H9 (cell line): ENCODE measurements at regions not wholly inside any gene's neighbourhood (a gene's known extent, or its start where the extent isn't known, plus 50 kb on each side); places are given as distances from the start of the nearest gene placed in this dataset.

Experiments
- DNase-seq: peaks from one replicate; pipeline ENCODE4 v3.0.0-alpha.2; 2017
- H2AFZ ChIP-seq: one replicate; pipeline ENCODE4 v1.6.1; 2013; ENCODE audit warnings: mild to moderate bottlenecking, low read length, control low read depth, moderate library complexity
- H2AK5ac ChIP-seq: 2 replicates; pipeline ENCODE4 v1.6.1; 2013; ENCODE audit warnings: low read length, control low read depth, mixed read lengths; ENCODE audit not compliant: insufficient read length
- H2BK120ac ChIP-seq: one replicate; pipeline ENCODE4 v1.6.1; 2013; ENCODE audit warnings: low read depth, mild to moderate bottlenecking, low read length, control low read depth, inconsistent platforms; ENCODE audit not compliant: poor library complexity, severe bottlenecking
- H2BK12ac ChIP-seq: 2 replicates; pipeline ENCODE4 v1.6.1; 2013; ENCODE audit warnings: low read length, control low read depth, mixed read lengths, low read depth; ENCODE audit not compliant: insufficient read length
- H2BK15ac ChIP-seq: 2 replicates; pipeline ENCODE4 v1.6.1; 2013; ENCODE audit warnings: low read depth, low read length, control low read depth
- H2BK20ac ChIP-seq: one replicate; pipeline ENCODE4 v1.6.1; 2013; ENCODE audit warnings: low read depth, mild to moderate bottlenecking, low read length, control low read depth, inconsistent platforms; ENCODE audit not compliant: poor library complexity, severe bottlenecking
- H2BK5ac ChIP-seq: 2 replicates; pipeline ENCODE4 v1.6.1; 2013; ENCODE audit warnings: low read length, control low read depth, mixed read lengths; ENCODE audit not compliant: insufficient read length
- H3K14ac ChIP-seq: 2 replicates; pipeline ENCODE4 v1.6.1; 2013; ENCODE audit warnings: low read length, control low read depth; ENCODE audit not compliant: insufficient read depth
- H3K18ac ChIP-seq: 2 replicates; pipeline ENCODE4 v1.6.1; 2013; ENCODE audit warnings: low read depth, mild to moderate bottlenecking, mixed read lengths, low read length, control low read depth; ENCODE audit not compliant: insufficient read length
- H3K23ac ChIP-seq: 2 replicates; pipeline ENCODE4 v1.6.1; 2013; ENCODE audit warnings: low read length, control low read depth, mixed read lengths, low read depth; ENCODE audit not compliant: insufficient read length
- H3K23me2 ChIP-seq: 2 replicates; pipeline ENCODE4 v1.6.1; 2013; ENCODE audit warnings: low read depth, mild to moderate bottlenecking, mixed read lengths, low read length, control low read depth; ENCODE audit not compliant: insufficient read length, poor library complexity, severe bottlenecking
- H3K27ac ChIP-seq: 2 replicates; pipeline ENCODE4 v1.5.1; 2013; ENCODE audit warnings: low read length, control low read depth, mixed read lengths, low read depth; ENCODE audit not compliant: insufficient read length
- H3K27me3 ChIP-seq: 2 replicates; pipeline ENCODE4 v1.6.1; 2013; ENCODE audit warnings: low read length, control low read depth, inconsistent platforms; ENCODE audit not compliant: insufficient read depth
- H3K4ac ChIP-seq: 2 replicates; pipeline ENCODE4 v1.6.1; 2013; ENCODE audit warnings: low read depth, mild to moderate bottlenecking, control low read depth, inconsistent platforms, low read length, moderate library complexity
- H3K4me1 ChIP-seq: 2 replicates; pipeline ENCODE4 v1.6.1; 2013; ENCODE audit warnings: low read length, control low read depth, inconsistent platforms; ENCODE audit not compliant: insufficient read depth
- H3K4me2 ChIP-seq: 2 replicates; pipeline ENCODE4 v1.6.1; 2013; ENCODE audit warnings: low read length, control low read depth, mixed read lengths; ENCODE audit not compliant: insufficient read length, insufficient read depth
- H3K56ac ChIP-seq: 2 replicates; pipeline ENCODE4 v1.6.1; 2013; ENCODE audit warnings: low read depth, mild to moderate bottlenecking, mixed read lengths, low read length, control low read depth; ENCODE audit not compliant: insufficient read length
- H3K79me1 ChIP-seq: 2 replicates; pipeline ENCODE4 v1.6.1; 2013; ENCODE audit warnings: low read depth, mild to moderate bottlenecking, moderate library complexity, low read length, control low read depth, inconsistent platforms; ENCODE audit not compliant: insufficient read depth, poor library complexity, severe bottlenecking
- H3K79me2 ChIP-seq: 2 replicates; pipeline ENCODE4 v1.6.1; 2013; ENCODE audit warnings: low read length, control low read depth, inconsistent platforms; ENCODE audit not compliant: insufficient read depth
- H3K9ac ChIP-seq: 2 replicates; pipeline ENCODE4 v1.6.1; 2013; ENCODE audit warnings: low read length, control low read depth, mixed read lengths; ENCODE audit not compliant: insufficient read length; ENCODE audit errors: extremely low read depth
- H3K9me3 ChIP-seq: one replicate; pipeline ENCODE4 v1.6.1; 2013; ENCODE audit warnings: low read depth, low read length, inconsistent platforms; ENCODE audit not compliant: control insufficient read depth
- H3T11ph ChIP-seq: one replicate; pipeline ENCODE4 v1.6.1; 2013; ENCODE audit warnings: mild to moderate bottlenecking, low read length, control low read depth, inconsistent platforms
- H4K20me1 ChIP-seq: one replicate; pipeline ENCODE4 v1.6.1; 2013; ENCODE audit not compliant: control insufficient read depth, insufficient read length, insufficient read depth
- H4K5ac ChIP-seq: 2 replicates; pipeline ENCODE4 v1.6.1; 2013; ENCODE audit warnings: low read depth, mild to moderate bottlenecking, mixed read lengths, low read length, control low read depth; ENCODE audit not compliant: insufficient read length
- H4K8ac ChIP-seq: replicated peaks from 2 replicates; pipeline ENCODE4 v1.6.1; 2013; ENCODE audit warnings: low read length, control low read depth, mixed read lengths, low read depth; ENCODE audit not compliant: insufficient read length
- H4K91ac ChIP-seq: 2 replicates; pipeline ENCODE4 v1.6.1; 2013; ENCODE audit warnings: low read depth, mild to moderate bottlenecking, moderate library complexity, mixed read lengths, low read length, control low read depth; ENCODE audit not compliant: insufficient read length
- H3K27ac Mint-ChIP-seq, 3 experiments: 2 replicates in 2 of 3; 3 replicates in 1 of 3; pipeline ENCODE4 v1.8.0; 2020 to 2021; ENCODE audit warnings: mixed read lengths in 3 of 3, mild to moderate bottlenecking in 1 of 3, moderate library complexity in 1 of 3
- H3K27me3 Mint-ChIP-seq: 2 replicates; pipeline ENCODE4 v1.8.0; 2021; ENCODE audit warnings: low read depth, mild to moderate bottlenecking, moderate library complexity, mixed read lengths
- H3K36me3 Mint-ChIP-seq, 3 experiments: 2 replicates in 2 of 3; 3 replicates in 1 of 3; pipeline ENCODE4 v1.8.0; 2020 to 2021; ENCODE audit warnings: low read depth in 3 of 3, mixed read lengths in 3 of 3; ENCODE audit not compliant: insufficient read depth in 1 of 3
- H3K4me1 Mint-ChIP-seq, 2 experiments: 2 replicates each; pipeline ENCODE4 v1.8.0; 2020; ENCODE audit warnings: mixed read lengths in 2 of 2
- H3K4me3 Mint-ChIP-seq, 2 experiments: 2 replicates in 1 of 2; 3 replicates in 1 of 2; pipeline ENCODE4 v1.8.0; 2020 to 2021; ENCODE audit warnings: mild to moderate bottlenecking in 2 of 2, mixed read lengths in 2 of 2, moderate library complexity in 1 of 2
- H3K9me3 Mint-ChIP-seq, 2 experiments: 2 replicates in 1 of 2; 3 replicates in 1 of 2; pipeline ENCODE4 v1.8.0; 2020; ENCODE audit warnings: mild to moderate bottlenecking in 2 of 2, mixed read lengths in 2 of 2, moderate library complexity in 1 of 2
- WGBS: extraction: QIAGEN DNeasy Blood & Tissue Kit; methylation state at CpG from one replicate; pipeline ENCODE4 v1.1.7; 2013; ENCODE audit warnings: missing lambda C conversion rate, low lambda C conversion rate, mixed read lengths; ENCODE audit not compliant: insufficient read length; ENCODE audit errors: extremely low coverage; 5-methylcytosine and 5-hydroxymethylcytosine counted together
- TF ChIP-seq, protein P1 (sequence below): fragments of 200-600 bp; sonication (generic); conservative IDR thresholded peaks from 3 replicates; pipeline ENCODE4 v1.8.0; 2021; ENCODE audit warnings: antibody characterized with exemption, mild to moderate bottlenecking

- Histone ChIP-seq H4K8ac (no peak overlapping the region), H2BK20ac (no peak overlapping the region), H3K9me3 (no peaks in the 10 kb centered on the region), H4K91ac (no peak overlapping the region), H3K9ac (no peak overlapping the region), H2BK12ac (no peak overlapping the region), H3K4me1 (no peaks in the 10 kb centered on the region), H4K5ac (no peak overlapping the region), H3K27ac (no peak overlapping the region), H3K79me2 (no peaks in the 10 kb centered on the region), H2BK120ac (no peak overlapping the region), H3K23ac (no peak overlapping the region), H3K56ac (no peak overlapping the region), H3K23me2 (no peaks in the 10 kb centered on the region), H3K79me1 (no peaks in the 10 kb centered on the region), H3K18ac (no peak overlapping the region), H3K27me3 (no peaks in the 10 kb centered on the region), H3K14ac (no peak overlapping the region), H2AFZ (no peak overlapping the region), H2BK15ac (no peak overlapping the region), H3K4me2 (no peak overlapping the region), H3T11ph (no peak overlapping the region), H3K4ac (no peak overlapping the region), H2AK5ac (no peak overlapping the region), H4K20me1 (no peaks in the 10 kb centered on the region), H2BK5ac (no peak overlapping the region)
- Mint-ChIP-seq H3K4me3 (no peak overlapping the region), H3K9me3 (no peaks in the 10 kb centered on the region), H3K4me1 (no peaks in the 10 kb centered on the region), H3K36me3 (no peaks in the 10 kb centered on the region), H3K27ac (no peak overlapping the region), H3K27me3 (no peaks in the 10 kb centered on the region)
- TF ChIP-seq, protein P1, sequence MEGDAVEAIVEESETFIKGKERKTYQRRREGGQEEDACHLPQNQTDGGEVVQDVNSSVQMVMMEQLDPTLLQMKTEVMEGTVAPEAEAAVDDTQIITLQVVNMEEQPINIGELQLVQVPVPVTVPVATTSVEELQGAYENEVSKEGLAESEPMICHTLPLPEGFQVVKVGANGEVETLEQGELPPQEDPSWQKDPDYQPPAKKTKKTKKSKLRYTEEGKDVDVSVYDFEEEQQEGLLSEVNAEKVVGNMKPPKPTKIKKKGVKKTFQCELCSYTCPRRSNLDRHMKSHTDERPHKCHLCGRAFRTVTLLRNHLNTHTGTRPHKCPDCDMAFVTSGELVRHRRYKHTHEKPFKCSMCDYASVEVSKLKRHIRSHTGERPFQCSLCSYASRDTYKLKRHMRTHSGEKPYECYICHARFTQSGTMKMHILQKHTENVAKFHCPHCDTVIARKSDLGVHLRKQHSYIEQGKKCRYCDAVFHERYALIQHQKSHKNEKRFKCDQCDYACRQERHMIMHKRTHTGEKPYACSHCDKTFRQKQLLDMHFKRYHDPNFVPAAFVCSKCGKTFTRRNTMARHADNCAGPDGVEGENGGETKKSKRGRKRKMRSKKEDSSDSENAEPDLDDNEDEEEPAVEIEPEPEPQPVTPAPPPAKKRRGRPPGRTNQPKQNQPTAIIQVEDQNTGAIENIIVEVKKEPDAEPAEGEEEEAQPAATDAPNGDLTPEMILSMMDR: no peak
- WGBS: no CpG with 5 or more reads among the region's 3 CpGs
- no peak for DNase-seq
Observed at GRCh38 chr12:41892302-41892701, 252.4 kb downstream of the GXYLT1 start.
